HG02938 (cell line): ENCODE measurements at regions not wholly inside any gene's neighbourhood (a gene's known extent, or its start where the extent isn't known, plus 50 kb on each side); places are given as distances from the start of the nearest gene placed in this dataset.

Source experiments
- ATAC-seq: cut with Tn5 transposase; IDR thresholded peaks from one replicate; pipeline ENCODE4 v1.9.1; 2021; ENCODE audit warnings: mild to moderate bottlenecking, moderate library complexity; ENCODE audit not compliant: unreplicated experiment

DNA sequence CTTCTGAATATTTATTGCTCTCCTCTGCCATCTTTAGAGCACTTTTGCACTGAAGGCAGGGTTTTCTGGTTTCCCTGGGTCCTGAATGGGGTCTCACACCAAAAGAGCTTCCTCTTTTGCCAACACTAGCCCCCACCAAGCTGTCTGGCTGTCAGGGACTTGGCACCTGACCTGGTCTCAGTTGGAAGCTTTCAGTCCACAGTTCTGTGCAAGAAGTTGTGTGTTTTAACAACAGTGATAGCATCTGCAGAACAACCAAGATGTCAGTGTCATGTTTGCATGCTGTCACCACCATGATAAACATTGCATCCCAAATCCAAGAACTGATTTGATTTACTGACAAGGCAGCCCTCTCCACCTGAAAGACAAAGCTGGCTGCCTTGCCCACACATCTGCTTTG, 448.5 kb upstream of the CCL2 start:
- no peak for ATAC-seq

DNA sequence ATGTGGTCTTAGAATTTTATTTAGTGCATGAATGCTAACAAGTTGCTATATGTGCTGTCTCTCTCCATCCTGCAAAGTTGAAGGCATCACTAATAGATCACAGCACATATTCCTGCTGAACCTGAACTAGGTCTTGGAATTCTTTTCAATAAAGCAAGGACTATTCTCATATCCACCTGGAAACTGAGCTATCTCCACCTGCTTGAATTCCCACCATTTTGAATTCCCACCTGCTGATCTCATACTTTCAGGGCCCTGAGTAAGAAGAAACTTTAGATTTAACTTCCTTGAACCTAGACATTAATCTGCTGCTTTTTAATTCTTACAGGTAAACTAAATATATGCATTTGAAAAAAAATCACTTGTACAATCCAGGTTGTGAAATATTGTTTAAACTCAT, 445.3 kb upstream of the CCL2 start:
- ATAC-seq: no peak

DNA sequence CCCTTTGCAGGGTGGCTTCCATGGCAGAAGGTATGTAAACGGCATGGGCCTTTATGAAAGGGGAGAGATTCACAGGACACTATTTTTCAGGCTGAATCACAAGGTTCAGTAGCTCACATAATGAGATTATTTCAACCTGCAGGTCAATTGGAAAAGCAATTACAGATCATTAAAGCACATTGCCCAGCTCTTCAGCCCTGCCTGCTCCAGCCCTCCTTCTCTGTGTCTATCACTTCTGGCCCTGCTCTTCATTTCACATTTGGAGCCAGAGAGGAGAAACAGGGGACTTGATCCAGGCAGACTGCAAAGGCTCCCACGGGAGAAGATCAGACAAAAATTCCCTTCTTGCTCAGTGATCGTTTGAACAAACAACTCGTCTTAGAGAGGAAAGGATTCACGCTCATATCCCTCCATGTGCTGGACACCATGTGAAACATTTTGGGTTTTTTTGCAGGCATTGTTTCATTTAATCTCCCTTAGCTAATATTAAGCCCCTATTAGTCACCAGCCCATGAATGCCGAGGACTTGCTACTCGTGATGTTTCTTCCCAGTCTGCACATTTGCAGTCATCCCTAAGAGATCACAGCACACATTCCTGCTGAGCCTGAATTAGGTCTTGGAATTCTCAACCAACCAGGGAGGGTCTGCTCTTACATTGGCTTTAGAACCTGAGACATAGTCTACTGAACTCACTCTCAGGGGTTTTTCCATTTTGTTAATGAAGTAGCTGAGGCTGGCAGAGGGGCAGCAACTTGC, 443.9 kb upstream of the CCL2 start:
- no peak for ATAC-seq

DNA sequence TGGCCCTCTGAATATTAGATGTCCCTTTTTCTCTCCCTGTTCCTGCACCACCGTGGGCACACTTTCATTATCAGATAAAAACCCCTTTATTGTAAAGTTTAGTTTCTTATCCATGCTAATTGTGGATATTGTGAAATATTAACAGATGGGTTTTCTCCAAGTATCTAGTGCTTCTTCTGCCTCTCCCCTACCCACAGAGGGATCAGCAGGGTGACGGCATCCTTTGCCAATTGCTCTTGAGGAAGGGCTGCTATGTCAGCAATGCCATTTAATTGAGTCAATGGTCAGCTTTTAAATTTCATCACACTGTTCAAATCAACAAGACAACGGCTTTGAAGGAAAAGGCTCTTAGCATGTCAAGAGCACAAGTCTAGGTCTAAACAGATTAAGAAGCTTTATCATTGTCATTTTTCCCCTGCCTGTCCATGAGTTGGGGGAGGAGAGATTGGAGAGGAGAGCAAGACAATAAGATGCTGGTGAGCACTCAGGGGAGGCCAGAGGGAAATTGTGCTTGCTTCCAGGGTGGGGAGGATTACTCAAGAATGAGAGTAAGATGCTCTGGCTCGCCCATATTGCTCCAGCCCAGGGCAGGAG, 443.0 kb upstream of the CCL2 start:
- no peak for ATAC-seq

DNA sequence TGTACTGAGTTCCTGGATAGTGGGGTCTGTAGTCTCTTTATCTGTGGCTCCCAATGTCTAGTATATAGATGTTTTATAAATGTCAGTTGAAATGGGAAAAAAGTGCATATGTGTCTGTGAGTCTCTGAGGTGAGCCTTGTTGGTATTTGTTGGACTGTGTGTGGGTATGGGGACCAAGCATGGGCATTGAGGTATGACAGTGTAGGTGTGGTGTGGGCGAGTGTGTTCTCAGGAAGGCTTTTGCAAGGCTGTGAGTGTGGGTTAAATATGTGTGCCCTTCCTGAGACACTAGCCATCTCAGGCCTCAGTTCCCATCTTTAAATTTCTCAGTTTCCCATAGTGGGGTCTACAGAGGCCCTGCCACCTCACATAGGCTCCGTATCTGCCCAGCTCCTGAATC, 440.2 kb upstream of the CCL2 start:
- no peak for ATAC-seq

DNA sequence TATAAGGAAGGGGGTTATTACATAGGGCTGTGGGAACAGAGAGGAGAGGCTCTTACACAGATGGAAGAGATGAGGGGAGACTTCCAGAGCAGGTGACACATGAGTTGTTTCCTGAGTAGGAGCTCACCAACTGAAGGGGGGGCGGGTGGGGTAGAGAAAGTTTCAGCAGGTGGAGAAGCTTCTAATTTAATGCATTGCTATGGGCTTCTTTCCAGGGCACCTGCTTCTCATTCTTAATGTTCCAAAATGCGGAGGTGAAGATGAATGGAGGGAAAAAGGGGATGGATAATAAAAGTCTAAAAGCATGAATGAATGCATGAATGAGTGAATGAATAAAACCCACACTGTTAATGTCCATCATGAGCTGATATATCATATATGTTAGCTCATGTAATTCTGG, 439.0 kb upstream of the CCL2 start:
- no peak for ATAC-seq

DNA sequence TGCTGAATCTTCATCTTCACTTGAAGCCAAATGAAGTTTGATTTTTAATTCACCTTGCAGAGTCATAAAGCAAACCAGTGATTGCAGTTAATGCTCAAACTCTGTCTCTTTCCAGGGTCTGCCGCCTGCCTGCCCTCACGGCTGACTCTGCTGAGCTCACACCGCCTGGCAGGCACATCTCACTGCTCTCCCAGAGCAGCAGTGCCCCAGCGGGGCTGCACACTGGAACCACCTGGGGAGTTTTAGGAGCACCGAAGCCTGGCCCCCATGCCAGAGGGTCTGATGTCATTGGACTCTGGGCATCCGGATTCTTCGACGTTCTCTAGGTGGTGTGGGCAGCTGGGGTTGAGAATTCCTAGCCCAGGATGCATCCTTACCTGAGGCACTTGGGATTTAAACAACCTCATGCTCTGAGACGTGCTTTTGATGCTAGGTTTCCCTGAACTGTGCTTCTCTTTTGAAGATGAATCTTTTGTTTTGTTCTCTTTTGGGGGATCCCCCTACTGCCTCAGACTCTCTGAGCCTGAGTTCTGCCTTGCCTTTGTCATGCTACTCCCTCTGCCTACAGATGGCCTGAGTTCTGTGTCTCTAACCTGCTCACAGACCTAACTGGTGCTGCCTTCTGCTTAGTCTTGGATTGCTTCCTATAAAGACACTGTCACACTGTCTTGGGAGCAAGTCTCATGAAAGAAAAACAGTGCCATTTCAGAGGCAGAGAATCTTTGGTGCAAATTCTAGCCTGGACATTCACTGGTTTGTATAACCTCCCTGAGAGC, 438.1 kb upstream of the CCL2 start:
- no peak for ATAC-seq

DNA sequence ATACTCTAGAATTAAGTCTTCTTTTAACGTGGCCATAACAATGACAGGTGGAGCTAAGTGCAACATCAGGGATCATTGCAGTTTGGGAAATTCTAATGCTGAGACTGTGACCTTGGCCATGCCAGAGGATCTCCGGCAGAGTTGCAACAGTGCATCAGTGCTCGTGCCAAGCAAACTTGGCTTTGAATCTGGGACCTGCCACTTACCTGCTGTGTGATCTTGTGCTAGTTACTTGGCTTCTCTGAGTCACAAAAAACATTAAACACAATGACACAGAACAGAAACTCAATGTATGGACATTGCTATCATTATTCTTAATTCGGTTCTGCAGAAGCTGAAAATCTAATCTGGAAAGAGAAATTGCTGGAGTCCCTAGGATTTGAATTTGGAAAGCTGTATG, 435.5 kb upstream of the CCL2 start:
- ATAC-seq: no peak

DNA sequence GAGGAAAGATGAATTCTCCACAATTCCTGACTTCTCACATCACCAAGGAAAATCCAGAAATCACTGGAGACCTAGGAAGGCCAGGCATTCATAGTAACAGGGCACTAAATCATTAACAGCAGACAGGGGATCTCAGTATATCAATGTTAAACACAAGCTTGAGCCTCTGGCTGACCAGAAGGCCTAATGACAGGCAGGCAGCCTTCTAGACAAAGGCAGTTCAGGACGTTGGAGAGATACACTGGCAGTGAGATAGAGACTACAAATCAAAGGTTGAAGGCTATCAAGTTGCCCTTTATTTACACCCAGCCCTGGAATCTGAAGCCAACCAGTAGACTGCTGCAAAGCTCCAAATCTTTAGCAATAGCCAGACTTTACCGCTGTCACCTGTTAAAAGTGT, 422.8 kb upstream of the CCL2 start:
- ATAC-seq: no peak

DNA sequence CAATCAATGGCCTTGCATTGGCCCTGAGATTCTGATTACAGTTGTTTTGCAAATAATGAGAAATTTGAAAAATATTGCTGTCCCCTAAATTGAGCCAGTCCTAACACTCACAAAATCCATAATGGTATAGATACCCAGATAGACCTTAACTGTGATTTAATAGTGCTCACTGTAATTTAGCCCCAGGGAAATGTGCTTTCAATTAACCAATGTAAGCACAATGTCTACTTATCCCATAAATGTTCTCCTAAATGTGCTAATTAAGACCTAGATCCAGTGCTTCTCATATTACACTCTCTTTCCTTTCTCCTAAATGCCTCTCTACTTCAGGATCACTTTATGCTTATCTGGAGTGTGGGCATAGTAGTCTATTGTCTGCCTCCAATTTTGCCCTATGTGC, 417.8 kb upstream of the CCL2 start:
- ATAC-seq: no peak

DNA sequence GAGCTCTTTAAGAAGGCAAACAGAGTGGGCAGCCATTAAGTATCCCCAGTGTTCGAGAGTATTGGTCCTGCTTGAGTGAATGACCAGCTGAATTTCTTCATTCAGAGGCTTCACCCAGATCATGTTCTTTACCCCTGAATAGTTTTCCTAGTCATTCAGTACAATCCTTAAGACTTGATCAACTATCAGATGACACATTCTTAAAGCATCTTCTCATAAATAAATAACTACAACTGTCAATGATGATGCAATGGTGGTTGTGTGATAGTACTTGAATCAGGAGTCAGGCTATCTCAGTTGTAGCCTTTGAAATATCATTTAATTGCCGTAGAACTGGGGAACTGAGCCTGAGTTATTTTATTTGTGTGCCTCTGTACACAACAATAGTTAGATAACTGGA, 416.8 kb upstream of the CCL2 start:
- ATAC-seq: no peak

DNA sequence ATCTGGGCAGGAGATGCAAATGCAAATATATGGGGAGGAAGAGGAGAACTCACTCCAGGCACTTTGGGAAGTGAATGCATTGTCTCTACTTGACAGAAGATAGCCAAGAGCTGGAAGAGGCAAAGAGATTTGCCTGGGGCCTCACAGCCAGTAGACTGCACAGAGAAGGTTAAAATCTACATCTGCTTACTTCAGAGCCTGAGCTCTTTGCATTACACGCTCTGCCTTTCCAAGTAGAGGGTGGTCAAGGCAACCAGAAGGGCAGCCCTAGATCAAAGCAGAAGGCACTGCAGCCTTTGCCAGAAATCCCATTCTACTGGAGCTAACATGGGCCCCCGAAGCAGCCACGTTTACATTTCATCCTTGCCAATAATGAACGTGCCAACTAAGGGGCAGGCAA, 407.2 kb upstream of the CCL2 start:
- ATAC-seq: no peak

DNA sequence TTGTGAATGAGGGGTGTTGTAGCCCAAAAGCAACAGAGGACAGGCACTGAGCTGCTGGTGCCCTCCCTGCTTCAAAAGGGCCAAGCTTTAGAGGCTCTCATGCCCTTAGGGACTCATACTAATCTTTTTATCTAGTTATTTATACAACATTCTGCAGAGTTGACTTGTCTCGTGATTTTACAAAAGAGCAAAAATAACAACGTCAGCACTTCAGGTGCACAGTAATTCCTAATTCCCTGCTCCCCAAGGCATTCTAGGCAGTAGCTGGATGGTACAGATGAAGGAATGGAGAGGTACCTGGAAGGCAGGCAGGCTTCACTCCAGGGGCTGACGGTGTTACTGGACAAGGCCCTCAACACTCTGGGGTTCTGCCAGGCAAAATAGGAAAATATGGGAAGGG, 406.7 kb upstream of the CCL2 start:
- no peak for ATAC-seq

DNA sequence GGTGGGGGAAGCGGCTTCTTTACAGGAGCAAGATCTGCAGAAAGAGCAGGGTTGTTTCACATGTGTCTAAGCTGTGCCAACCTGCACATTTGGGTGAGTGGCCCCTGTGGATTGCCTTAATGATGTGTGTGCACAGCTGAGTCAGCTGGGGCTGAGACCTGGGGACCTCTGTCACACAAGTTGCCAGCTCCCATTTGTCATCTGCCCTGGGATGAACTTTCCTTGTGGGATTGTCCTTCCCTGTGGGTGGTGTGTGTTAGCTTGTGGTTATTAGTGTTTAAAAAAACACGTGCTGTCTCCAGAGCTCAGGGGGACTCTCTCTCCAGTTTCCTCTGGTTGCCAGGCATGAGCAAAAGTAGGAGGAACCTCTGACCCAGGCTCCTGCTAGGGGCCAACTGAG, 400.5 kb upstream of the CCL2 start:
- ATAC-seq: no peak

DNA sequence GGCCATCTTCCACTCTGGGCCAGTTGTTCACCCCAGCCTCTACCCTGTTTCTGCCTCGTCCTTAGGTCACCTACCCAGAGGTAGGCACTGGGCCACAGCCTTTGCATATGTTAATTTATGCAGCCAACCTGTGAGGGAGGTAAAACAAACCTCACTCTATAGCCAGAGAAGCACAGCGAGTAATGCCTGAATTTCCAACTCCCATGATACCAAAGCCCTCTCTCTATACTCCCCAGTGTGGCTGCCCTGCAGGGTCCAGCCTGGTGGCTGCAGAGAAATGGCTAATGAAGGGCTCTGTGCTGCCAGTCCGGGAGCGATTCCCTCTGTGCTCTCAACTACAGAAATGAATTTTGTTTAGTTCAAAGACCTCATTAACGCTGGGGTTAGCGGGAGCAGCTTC, 397.0 kb upstream of the CCL2 start:
- no peak for ATAC-seq

DNA sequence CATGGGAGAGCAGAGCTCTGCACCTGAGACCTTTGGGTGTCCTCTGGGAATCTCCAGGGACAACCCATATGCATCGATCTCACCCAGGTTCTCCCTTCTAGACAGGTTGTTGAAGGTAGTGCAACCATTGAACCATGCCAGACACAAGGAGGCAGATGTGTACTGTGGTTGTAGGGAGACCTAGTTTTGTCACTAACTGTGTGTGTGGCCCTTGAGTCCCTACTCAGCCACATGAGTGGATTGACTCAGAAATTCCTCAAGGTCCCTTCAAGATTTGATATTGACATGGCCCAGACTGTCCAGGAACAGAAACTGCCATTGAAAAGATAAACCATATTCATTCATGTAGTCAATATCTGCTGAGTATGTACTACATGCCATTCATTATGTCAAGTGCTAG, 396.4 kb upstream of the CCL2 start:
- no peak for ATAC-seq

DNA sequence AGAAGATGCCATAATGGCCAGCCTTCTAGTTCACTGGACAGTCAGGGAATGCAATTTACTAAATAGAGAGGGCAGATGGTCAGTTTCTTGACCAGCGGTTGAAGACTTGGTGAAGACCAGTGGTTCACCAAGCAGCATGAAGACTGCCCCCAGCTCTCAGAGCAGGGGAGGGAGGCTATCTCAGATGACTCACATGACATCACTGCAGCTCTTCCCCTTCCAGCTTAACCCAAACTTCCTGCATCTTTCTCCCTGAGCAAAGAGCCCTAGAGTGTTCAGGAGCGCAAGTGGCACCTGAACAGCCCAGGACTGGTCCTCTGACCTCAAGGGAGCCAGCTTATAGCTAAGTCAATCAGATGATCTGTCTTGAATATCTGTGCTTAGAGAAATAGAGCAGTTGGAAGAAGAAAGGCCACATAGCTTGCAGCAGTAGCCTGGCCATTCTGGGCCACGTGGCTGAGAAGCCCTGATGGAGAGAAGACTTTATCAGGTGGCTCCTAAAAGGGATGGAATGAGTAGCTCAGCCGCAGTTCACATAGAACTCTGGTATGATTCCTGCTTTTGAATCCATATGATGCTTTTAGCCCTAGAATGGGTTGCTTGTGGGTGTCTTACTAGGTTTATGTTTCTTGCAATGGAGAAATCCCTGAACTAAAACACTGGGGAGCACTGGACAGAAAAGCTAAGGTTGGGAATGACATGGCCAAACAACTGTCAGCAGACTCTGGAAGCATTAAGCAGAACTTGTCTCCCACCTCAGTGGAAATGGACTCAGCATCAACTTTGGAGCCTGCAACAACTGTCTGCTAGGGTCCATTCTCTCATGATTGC, 392.1 kb upstream of the CCL2 start:
- ATAC-seq: no peak

DNA sequence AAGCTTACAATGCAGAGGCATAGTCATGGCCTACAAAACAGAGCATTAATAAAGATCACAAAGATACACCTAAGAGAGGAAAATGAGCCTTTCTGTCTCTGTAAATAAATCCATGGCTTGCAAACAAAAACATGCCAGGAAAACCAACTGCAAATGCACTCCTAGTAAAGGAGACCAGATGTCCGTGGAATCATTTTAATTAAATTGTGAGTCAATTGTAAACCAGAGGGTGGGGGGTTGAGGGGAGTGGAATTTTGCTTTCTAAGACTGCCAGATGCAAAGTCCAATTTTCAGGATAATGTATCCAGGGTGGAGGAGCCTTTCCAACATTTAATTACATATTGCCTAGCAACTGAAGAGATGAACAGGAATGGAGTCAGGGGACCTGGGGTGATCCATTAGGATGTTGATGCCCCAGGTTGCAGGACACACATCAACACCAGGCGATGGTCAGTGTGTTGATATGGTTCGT, 390.3 kb upstream of the CCL2 start:
- ATAC-seq: no peak

DNA sequence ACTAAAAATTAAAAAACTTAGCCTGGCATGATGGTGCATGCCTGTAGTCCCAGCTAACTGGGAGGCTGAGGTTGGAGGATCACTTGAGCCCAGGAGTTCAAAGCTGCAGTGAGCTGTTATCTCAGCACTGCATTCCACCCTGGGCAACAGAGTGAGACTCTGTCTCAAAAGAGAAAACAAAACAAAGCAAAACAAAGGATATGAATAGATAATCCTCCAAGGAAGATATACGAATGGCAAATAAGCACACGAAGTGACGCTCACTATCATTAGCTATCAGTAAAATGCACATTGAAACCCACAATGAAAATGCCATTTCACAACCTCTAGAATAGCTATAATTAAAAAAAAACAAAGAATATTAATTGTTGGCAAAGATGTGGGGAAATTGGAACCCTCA, 386.2 kb upstream of the CCL2 start:
- no peak for ATAC-seq

DNA sequence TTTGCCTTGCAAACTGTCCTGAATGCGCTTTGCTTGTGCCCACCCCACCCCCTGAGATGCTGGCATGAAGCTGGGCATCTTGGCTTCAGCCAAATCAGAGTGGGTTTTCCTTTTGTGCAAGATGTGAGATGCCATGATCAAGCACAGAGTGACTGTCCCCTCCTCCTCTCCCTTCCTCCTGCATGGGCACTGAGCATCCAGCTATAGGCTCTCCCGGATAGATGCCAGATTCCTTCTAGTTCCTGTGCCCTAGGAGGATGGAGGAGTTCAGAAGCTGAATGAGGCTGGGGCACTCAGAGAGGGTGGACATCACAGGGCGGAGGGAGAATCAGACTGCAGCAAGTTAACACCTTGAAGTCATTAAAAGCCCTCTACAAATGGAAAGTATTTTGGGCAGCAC, 384.1 kb upstream of the CCL2 start:
- no peak for ATAC-seq
